Adrenal gland (tissue), 5 donors: ENCODE measurements at regions not wholly inside any gene's neighbourhood (a gene's known extent, or its start where the extent isn't known, plus 50 kb on each side); places are given as distances from the start of the nearest gene placed in this dataset.
"Not testable (repeated sequence)": the region's sequence is repeated elsewhere in the genome, so short reads cannot be mapped to it uniquely, and the experiment has no call there.

Experiments
- CTCF ChIP-seq, 6 experiments: fragments of 450-650 bp in 4 of 6; fragments of 200-600 bp in 2 of 6; sonication (generic) in 1 of 6; IDR thresholded peaks; 1 replicate in 5 of 6; 2 replicates in 1 of 6; pipeline versions ENCODE4 v1.5.1 to v1.8.0; 2016 to 2021; ENCODE audit warnings: antibody characterized with exemption in 6 of 6, mild to moderate bottlenecking in 2 of 6, moderate library complexity in 1 of 6
- POLR2A ChIP-seq, 2 donors: fragments of 450-650 bp; IDR thresholded peaks; one replicate each; pipeline ENCODE4 v1.6.1; 2017; ENCODE audit warnings: antibody characterized with exemption in 2 of 2, mild to moderate bottlenecking in 2 of 2, moderate library complexity in 1 of 2
- donor health status: DM: no; HTN: no; CAD: no.

- TF ChIP-seq POLR2A, CTCF (IDR thresholded peaks at IDR 0.05): not testable (repeated sequence)
Observed at GRCh38 chr11:49750447-49750846, 201.7 kb upstream of the OR4C13 start.
